OCI-LY3 (cell line): ENCODE measurements at regions not wholly inside any gene's neighbourhood (a gene's known extent, or its start where the extent isn't known, plus 50 kb on each side); places are given as distances from the start of the nearest gene placed in this dataset.

Experiments
- H2AFZ ChIP-seq: fragments of 200-600, 300-600 bp; shearing (Covaris generic); 2 replicates; pipeline ENCODE4 v1.6.0; 2014; ENCODE audit warnings: antibody characterized with exemption, low read depth, low read length
- H3K27ac ChIP-seq: fragments of 200-600, 300-600 bp; sonication (generic); 2 replicates; pipeline ENCODE4 v1.5.1; 2014; ENCODE audit warnings: mild to moderate bottlenecking, low read length, moderate library complexity, mixed read lengths
- H3K27me3 ChIP-seq: fragments of 200-600, 300-600 bp; sonication (generic); 2 replicates; pipeline ENCODE4 v1.6.1; 2014; ENCODE audit warnings: low read depth, low read length, mixed read lengths
- H3K36me3 ChIP-seq: fragments of 200-600, 300-600 bp; sonication (generic); replicated peaks from 2 replicates; pipeline ENCODE3; 2014; ENCODE audit warnings: low read depth, low read length, mixed read lengths
- H3K4me1 ChIP-seq: fragments of 300-600, 200-600 bp; sonication (generic); 2 replicates; pipeline ENCODE4 v1.6.1; 2014; ENCODE audit warnings: low read length, mixed read lengths
- H3K4me2 ChIP-seq: fragments of 200-600, 300-600 bp; sonication (generic); 2 replicates; pipeline ENCODE4 v1.6.1; 2014; ENCODE audit warnings: low read length, mixed read lengths
- H3K4me3 ChIP-seq: fragments of 300-600, 200-600 bp; sonication (generic); 2 replicates; pipeline ENCODE4 v1.5.1; 2014; ENCODE audit warnings: antibody characterized with exemption, mild to moderate bottlenecking, low read length, moderate library complexity
- H3K79me2 ChIP-seq: fragments of 300-600, 200-600 bp; shearing (Covaris generic); 2 replicates; pipeline ENCODE4 v1.6.1; 2014; ENCODE audit warnings: mild to moderate bottlenecking, low read length, mixed read lengths
- H3K9ac ChIP-seq: fragments of 300-600, 200-600 bp; shearing (Covaris generic); 2 replicates; pipeline ENCODE4 v1.6.0; 2014; ENCODE audit warnings: mild to moderate bottlenecking, low read length, moderate library complexity
- H3K9me3 ChIP-seq: fragments of 200-600, 300-600 bp; shearing (Covaris generic); 2 replicates; pipeline ENCODE4 v1.6.1; 2014; ENCODE audit warnings: low read length, mixed read lengths; ENCODE audit not compliant: insufficient read depth
- H4K20me1 ChIP-seq: fragments of 200-600, 300-600 bp; sonication (generic); 2 replicates; pipeline ENCODE4 v1.6.1; 2016; ENCODE audit warnings: low read length, mixed read lengths; ENCODE audit not compliant: insufficient read depth
- CTCF ChIP-seq: fragments of 200-600, 300-600 bp; sonication (generic); IDR thresholded peaks from 2 replicates; pipeline ENCODE4 v1.5.1; 2014; ENCODE audit warnings: antibody characterized with exemption, low read length, low read depth
- EZH2phosphoT487 ChIP-seq: fragments of 200-600 bp; shearing (Covaris generic); IDR thresholded peaks from 2 replicates; pipeline ENCODE4 v1.6.1; 2018; ENCODE audit warnings: antibody characterized with exemption, mixed run types, low read depth

GRCh38 chr5:89315286-89316100, 432.5 kb upstream of the MEF2C start:
- Histone ChIP-seq H3K27ac (peak overlapping the region; percentile 97), H3K79me2 (no peaks in the 10 kb centered on the region), H4K20me1 (no peaks in the 10 kb centered on the region), H3K4me3 (no peak overlapping the region), H3K27me3 (no peaks in the 10 kb centered on the region), H3K4me2 (peak overlapping the region; percentile 10; the same call in 1 of the 2 replicates), H3K4me1 (peaks cover 38% of the 10 kb centered on the region), H2AFZ (no peak overlapping the region), H3K9me3 (no peaks in the 10 kb centered on the region), H3K36me3 (no peaks in the 10 kb centered on the region), H3K9ac (no peak overlapping the region)
- no peak for TF ChIP-seq CTCF
- no peak for TF ChIP-seq EZH2phosphoT487

- TF ChIP-seq CTCF (no peak), EZH2phosphoT487 (no peak)
- Histone ChIP-seq H3K9me3 (no peaks in the 10 kb centered on the region), H3K4me2 (peak overlapping the region; percentile 63), H3K79me2 (no peaks in the 10 kb centered on the region), H3K9ac (peak overlapping the region; percentile 65), H3K27ac (peak overlapping the region; percentile 97), H3K4me1 (peaks cover 43% of the 10 kb centered on the region), H2AFZ (peak overlapping the region; percentile 80), H3K27me3 (no peaks in the 10 kb centered on the region), H3K36me3 (no peaks in the 10 kb centered on the region), H4K20me1 (no peaks in the 10 kb centered on the region), H3K4me3 (peak overlapping the region; percentile 30)
These were observed 431.0 kb upstream of the MEF2C start for GRCh38 chr5:89313804-89314588.

GRCh38 chr5:89313044-89313443, 430.1 kb upstream of the MEF2C start:
- Histone ChIP-seq H3K27ac (peak overlapping the region; percentile 97), H3K9ac (peak overlapping the region; percentile 65), H4K20me1 (no peaks in the 10 kb centered on the region), H3K36me3 (no peaks in the 10 kb centered on the region), H3K9me3 (no peaks in the 10 kb centered on the region), H3K4me2 (peak overlapping the region; percentile 63), H2AFZ (peak overlapping the region; percentile 80), H3K4me3 (peak overlapping the region; percentile 18; the same call in 1 of the 2 replicates), H3K27me3 (no peaks in the 10 kb centered on the region), H3K79me2 (no peaks in the 10 kb centered on the region), H3K4me1 (peaks cover 46% of the 10 kb centered on the region)
- TF ChIP-seq CTCF (no peak), EZH2phosphoT487 (no peak)

- H3K27ac ChIP-seq = no peak overlapping the region
- H3K4me2 ChIP-seq = no peak overlapping the region
These were observed 426.3 kb upstream of the MEF2C start for GRCh38 chr5:89309268-89309667.

More at GRCh38 chr5:89309268-89309667, 426.3 kb upstream of the MEF2C start:
- no peak for TF ChIP-seq CTCF
- TF ChIP-seq EZH2phosphoT487 = no peak
- peaks cover 44% of the 10 kb centered on the region for H3K4me1 ChIP-seq
- no peaks in the 10 kb centered on the region for H3K9me3 ChIP-seq
- no peaks in the 10 kb centered on the region for H3K79me2 ChIP-seq
- H3K4me3 ChIP-seq = no peak overlapping the region
- H2AFZ ChIP-seq = no peak overlapping the region
- no peaks in the 10 kb centered on the region for H3K27me3 ChIP-seq
- no peaks in the 10 kb centered on the region for H3K36me3 ChIP-seq
- H4K20me1 ChIP-seq = no peaks in the 10 kb centered on the region
- H3K9ac ChIP-seq = no peak overlapping the region
